GM12892 (cell line): ENCODE measurements at regions not wholly inside any gene's neighbourhood (a gene's known extent, or its start where the extent isn't known, plus 50 kb on each side); places are given as distances from the start of the nearest gene placed in this dataset.

Experiments used
- DNase-seq: peaks from one replicate; pipeline ENCODE4 v3.0.0; 2011; ENCODE audit not compliant: insufficient read length
- FAIRE-seq: peaks from 2 replicates; lab custom pipeline; 2011; peaks lifted over from hg19 to GRCh38; lab: Jason Lieb, UNC
- POLR2A ChIP-seq: IDR thresholded peaks from 2 replicates; pipeline ENCODE4 v1.6.1; 2011; ENCODE audit warnings: low read depth, low read length, control low read depth
- POLR2AphosphoS5 ChIP-seq: IDR thresholded peaks from 2 replicates; pipeline ENCODE4 v1.6.1; 2011; ENCODE audit warnings: low read depth, low read length, control low read depth
- TAF1 ChIP-seq: IDR thresholded peaks from 2 replicates; pipeline ENCODE4 v1.6.1; 2011; ENCODE audit warnings: low read depth, mild to moderate bottlenecking, control low read depth, low read length, borderline replicate concordance

DNA sequence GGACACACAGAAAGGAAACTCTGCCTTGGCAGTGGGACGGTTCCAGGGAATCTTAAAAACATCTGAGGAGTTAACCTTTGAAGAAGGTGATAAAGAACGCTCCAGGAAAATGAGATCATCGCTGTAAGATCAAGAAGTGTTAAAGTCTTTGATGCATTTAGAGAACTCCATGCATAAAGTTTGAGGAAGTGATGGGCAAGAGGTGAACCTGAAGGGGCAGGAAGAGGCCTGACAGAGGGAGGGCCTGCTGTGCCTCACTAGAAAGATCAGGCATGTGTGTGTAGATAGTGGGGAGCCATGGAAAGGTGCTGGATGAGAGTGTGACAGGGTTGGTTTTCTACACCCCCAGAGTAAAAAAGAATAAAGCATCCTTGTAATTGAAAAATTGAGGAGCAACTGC lies 889.2 kb downstream of the MCTP2 start:
- no peak for TF ChIP-seq POLR2A
- no peak for TF ChIP-seq TAF1
- TF ChIP-seq POLR2AphosphoS5 = no peak
- FAIRE-seq = no peak
- DNase-seq = no peak

DNA sequence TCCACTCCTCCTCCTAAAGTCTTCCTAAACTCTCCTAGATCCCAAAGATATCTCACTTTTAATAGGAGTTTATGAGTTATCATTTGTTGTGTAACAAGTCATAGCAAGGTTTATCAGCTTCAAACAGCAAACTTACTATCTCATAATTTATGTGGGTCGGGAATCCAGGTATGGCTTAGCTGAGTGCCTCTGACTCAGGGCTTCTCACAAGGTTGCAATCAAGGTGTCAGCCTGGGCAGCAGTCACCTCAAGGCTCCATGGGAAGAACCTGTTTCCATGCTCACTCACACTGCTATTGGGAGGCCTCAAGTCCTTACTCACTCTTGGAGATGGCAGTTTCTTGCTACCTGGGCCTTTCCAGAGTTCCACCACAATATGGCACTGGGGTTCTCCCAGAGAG lies 889.8 kb downstream of the MCTP2 start:
- DNase-seq (no peak), FAIRE-seq (no peak)
- no peak for TF ChIP-seq POLR2AphosphoS5

DNA sequence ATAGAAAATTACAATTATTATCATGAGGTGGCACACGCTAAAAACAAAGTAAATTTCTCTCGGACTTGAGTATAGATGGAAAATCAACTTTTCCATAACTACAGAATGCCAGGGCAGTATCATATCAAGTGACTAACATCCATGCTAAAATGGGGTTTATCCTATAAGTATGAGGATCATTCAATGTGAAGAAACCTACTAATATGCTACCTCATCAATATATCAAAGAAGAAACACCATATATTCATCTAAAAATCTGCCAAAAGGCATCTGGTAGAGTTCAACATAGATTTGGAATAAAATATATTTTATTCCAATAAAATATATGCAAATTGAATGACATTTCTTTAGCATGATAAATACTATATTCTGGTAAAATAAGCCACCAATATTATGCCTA lies 894.4 kb downstream of the MCTP2 start:
- no peak for TF ChIP-seq POLR2A
- no peak for TF ChIP-seq POLR2AphosphoS5
- no peak for TF ChIP-seq TAF1
- DNase-seq = no peak
- no peak for FAIRE-seq

DNA sequence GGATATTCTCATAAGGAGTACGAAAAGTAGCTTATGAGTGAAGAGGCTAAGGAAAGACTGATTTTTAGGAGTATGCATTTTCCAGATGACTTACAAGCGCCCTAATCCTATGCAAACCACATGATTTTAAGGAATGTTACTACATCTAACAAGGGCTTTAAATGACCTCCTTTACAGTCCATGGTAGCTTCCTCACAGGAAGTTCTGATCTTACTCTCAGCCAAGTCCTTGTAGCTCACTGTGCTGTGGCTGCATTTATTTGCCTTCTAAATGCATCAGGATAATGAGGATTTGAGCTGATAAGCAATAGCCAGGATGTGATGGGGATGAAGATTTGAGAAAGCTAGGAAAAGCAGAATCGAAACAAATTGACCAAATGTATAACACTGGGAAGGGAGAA lies 896.0 kb downstream of the MCTP2 start:
- DNase-seq (no peak), FAIRE-seq (no peak)
- no peak for TF ChIP-seq POLR2A
- no peak for TF ChIP-seq POLR2AphosphoS5
- TF ChIP-seq TAF1 = no peak

DNA sequence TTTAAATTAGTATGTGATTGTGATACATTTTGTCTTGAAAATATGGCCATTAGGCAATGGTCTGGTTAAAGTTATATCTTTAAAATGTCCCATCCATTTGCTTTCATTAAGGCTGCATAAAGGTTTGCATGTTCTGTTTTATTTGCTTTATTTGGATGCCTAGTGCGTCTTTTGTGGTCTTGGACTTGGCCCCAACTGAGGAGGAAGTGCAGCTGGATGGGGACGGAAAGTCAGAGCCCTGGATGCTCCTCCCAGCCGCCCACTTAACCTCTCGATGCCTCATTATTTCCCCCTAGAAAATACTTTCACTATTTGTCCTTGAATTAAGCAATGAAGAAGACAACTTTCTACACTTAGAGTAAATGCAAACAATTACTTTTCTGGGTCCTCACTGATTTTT lies 898.2 kb downstream of the MCTP2 start:
- DNase-seq (no peak), FAIRE-seq (no peak)
- TF ChIP-seq POLR2AphosphoS5 (no peak), POLR2A (no peak)

DNA sequence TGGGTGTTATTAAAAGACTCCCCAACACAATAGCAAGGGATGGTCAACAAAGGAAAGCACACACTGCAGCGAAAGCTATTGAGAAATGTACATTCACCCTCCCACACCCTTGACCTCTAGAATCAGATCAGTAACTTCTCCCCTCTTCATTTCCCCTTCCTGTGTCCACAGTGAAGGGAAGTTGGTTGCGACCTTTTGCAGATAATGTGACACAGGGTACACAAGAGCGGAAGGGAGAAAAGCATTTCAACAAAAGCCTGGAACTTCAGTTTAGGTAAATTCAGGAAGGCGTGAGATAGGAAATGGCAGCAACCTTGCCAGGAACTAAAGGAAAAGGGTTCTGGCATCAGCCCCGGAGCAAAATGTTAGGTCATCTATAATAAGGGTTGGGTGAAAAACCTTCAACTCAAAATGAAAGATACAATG lies 899.8 kb downstream of the MCTP2 start:
- FAIRE-seq (no peak), DNase-seq (no peak)
- no peak for TF ChIP-seq POLR2A
- no peak for TF ChIP-seq POLR2AphosphoS5
- no peak for TF ChIP-seq TAF1

DNA sequence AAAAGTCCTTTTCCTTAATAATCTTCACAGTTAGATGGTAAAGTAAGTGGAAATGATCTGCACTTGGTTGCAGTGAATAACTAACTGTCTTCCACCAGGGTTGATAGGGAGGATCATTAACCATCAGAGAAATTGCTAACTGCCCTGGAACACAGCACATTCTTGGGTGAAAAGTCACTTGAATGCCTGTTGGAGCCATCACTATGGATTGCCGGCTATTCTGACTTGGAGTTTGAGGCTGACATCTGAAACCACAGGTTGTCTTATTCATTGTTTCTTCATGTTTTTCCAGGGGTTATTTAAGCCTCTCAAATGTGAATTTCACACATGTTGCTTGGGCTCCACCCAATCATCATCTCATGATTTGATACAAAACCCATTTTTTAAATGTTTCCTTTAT lies 901.4 kb downstream of the MCTP2 start:
- TF ChIP-seq POLR2AphosphoS5 (no peak), TAF1 (no peak), POLR2A (no peak)
- no peak for FAIRE-seq

DNA sequence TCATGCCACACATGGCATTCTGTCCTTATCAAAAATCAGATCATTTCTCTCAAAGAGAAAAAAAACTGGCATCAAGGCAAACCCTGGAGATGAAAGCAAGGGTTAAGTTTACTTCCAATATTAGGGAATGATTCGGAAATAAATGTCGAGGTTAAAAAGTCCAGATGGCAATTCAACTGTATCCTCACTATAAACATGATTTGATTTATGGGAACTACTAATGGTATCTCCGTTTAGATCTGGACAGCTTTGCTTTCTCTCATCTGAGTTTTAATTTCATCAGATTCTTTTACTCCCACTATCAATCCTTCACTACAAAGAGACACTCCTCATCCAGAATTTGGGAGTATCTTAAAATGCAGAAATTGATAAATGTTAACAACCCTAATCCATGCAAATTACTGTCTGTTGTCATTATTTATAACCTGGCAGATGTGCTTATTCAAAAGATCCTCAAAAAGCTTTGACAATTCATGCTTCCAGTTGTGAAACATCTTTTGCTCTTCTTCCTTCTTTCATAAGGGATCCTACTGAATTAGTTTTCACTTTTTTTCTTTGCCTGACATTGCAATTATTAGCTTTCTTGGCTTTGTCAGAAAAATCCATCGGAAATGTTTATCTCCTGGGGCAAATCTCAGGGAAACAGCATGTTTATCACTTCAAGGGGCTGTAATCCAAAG lies 903.2 kb downstream of the MCTP2 start:
- TF ChIP-seq POLR2AphosphoS5 (no peak), TAF1 (no peak), POLR2A (no peak)
- DNase-seq = no peak
- no peak for FAIRE-seq

More for the DNA sequence above, 901.4 kb downstream of the MCTP2 start:
- DNase-seq = no peak

DNA sequence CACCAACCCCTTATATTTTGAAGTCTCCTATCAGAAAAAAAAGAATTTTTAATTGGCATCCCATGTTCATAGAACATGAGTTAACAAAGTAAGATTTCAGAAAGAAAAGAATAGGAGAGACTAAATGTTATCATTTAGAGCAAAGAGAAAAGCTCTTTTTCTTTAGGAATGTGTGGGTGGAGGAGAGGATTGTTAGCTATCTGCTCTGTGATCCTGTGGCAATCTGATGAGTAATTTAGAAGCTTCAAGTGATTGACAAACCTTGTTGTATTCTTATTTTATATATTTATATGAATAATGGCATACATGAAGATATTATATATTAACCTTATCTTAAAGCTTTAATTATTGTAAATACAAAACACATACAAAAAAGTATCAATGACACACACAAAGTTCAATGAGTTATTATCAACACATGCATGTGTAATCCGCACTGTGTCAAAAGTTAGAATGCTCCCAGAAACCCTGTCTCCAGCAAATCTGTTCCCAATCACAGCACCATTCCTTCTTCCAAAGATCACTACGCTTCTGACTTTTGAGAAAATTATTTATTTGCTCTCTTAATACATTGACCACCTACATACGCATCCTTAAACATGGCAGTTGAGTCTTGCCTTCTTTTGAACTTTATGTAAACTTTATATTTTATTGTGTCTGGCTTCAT lies 907.4 kb downstream of the MCTP2 start:
- TF ChIP-seq POLR2A = no peak
- no peak for TF ChIP-seq POLR2AphosphoS5
- no peak for TF ChIP-seq TAF1
- DNase-seq (no peak), FAIRE-seq (no peak)

DNA sequence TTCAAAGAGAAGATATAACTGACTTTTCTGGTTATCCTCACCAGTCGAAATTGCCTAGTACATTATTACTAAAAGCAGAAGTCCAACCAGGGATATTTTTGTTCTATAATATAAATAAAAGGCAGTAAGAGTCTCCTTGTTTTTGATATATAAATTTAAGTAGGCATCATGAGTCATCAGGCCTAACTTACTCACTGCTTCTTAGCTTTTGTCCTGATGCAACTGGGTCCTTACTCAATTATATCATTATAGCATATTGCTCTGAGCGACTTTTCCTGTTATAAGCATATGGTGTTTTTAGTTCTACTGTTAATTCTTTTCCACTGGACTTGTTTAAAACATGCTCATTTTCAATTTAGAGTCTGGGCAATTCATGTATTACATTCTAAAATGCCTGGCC lies 910.1 kb downstream of the MCTP2 start:
- no peak for TF ChIP-seq POLR2A
- TF ChIP-seq TAF1 = no peak
- TF ChIP-seq POLR2AphosphoS5 = no peak
- no peak for FAIRE-seq
- no peak for DNase-seq

DNA sequence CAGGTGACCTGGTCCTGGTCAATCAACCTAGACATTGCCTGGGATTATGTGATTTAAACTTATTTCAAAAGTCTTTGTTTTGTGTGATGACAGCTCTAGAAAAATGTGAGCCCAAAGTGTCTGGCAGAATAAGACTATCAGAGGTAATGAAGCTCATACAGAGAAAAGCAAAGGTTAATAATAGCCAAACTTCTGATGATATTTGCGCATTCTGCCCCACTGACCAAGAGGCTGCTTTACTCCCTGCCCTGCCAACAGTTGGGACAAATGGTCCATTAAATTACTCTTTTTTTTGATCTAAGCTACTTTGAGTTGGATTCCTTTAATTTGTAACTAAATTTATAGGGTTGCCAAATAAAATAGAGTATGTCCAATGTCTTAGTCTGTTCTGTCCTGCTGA lies 911.2 kb downstream of the MCTP2 start:
- no peak for DNase-seq
- TF ChIP-seq TAF1 (no peak), POLR2AphosphoS5 (no peak), POLR2A (no peak)
- FAIRE-seq = no peak

DNA sequence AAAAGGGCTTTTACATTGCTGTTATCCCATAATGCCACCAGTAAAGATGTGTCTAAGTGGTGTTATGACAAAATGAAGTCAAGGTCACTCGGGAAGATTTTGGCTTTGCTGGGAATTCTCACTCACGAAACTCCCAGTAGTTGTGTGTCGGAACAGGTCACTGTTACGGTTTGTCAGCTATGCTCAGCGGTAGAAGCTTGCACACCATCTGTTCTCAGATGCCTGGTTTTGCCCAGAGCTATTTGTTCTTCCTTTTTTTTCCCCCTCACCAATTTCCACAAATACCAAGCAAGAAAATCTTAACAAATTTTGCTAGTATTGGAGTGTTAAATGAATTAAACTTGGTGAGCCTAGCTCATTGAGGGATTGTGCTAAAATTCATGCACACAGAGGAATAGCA lies 915.1 kb downstream of the MCTP2 start:
- no peak for TF ChIP-seq POLR2AphosphoS5
- no peak for TF ChIP-seq POLR2A
- TF ChIP-seq TAF1 = no peak
- DNase-seq = no peak

DNA sequence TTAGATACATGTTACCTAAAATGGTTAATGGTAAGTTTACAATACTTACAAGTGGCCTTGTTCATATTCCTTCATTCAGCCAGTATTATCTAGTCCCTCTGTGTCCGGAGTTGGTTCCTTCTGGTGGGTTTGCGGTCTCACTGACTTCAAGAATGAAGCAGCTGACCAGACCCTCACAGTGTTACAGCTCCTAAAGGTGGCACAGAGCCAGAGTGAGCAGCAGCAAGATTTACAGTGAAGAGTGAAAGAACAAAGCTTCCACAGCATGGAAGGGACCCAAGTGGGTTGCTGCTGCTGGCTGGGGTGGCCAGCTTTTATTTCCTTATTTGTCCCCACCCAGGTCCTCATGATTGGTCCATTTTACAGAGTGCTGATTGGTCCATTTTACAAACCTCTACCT lies 916.8 kb downstream of the MCTP2 start:
- TF ChIP-seq POLR2AphosphoS5 = no peak
- TF ChIP-seq TAF1 = no peak
- no peak for TF ChIP-seq POLR2A
- FAIRE-seq = no peak

More for the DNA sequence above, 915.1 kb downstream of the MCTP2 start:
- no peak for FAIRE-seq

More for the DNA sequence above, 916.8 kb downstream of the MCTP2 start:
- DNase-seq = no peak
